OCI-LY3 (cell line): ENCODE measurements at regions not wholly inside any gene's neighbourhood (a gene's known extent, or its start where the extent isn't known, plus 50 kb on each side); places are given as distances from the start of the nearest gene placed in this dataset.

Experiments used
- H2AFZ ChIP-seq: fragments of 200-600, 300-600 bp; shearing (Covaris generic); 2 replicates; pipeline ENCODE4 v1.6.0; 2014; ENCODE audit warnings: antibody characterized with exemption, low read depth, low read length
- H3K27ac ChIP-seq: fragments of 200-600, 300-600 bp; sonication (generic); 2 replicates; pipeline ENCODE4 v1.5.1; 2014; ENCODE audit warnings: mild to moderate bottlenecking, low read length, moderate library complexity, mixed read lengths
- H3K27me3 ChIP-seq: fragments of 200-600, 300-600 bp; sonication (generic); 2 replicates; pipeline ENCODE4 v1.6.1; 2014; ENCODE audit warnings: low read depth, low read length, mixed read lengths
- H3K36me3 ChIP-seq: fragments of 200-600, 300-600 bp; sonication (generic); replicated peaks from 2 replicates; pipeline ENCODE3; 2014; ENCODE audit warnings: low read depth, low read length, mixed read lengths
- H3K4me1 ChIP-seq: fragments of 300-600, 200-600 bp; sonication (generic); 2 replicates; pipeline ENCODE4 v1.6.1; 2014; ENCODE audit warnings: low read length, mixed read lengths
- H3K4me2 ChIP-seq: fragments of 200-600, 300-600 bp; sonication (generic); 2 replicates; pipeline ENCODE4 v1.6.1; 2014; ENCODE audit warnings: low read length, mixed read lengths
- H3K4me3 ChIP-seq: fragments of 300-600, 200-600 bp; sonication (generic); 2 replicates; pipeline ENCODE4 v1.5.1; 2014; ENCODE audit warnings: antibody characterized with exemption, mild to moderate bottlenecking, low read length, moderate library complexity
- H3K79me2 ChIP-seq: fragments of 300-600, 200-600 bp; shearing (Covaris generic); 2 replicates; pipeline ENCODE4 v1.6.1; 2014; ENCODE audit warnings: mild to moderate bottlenecking, low read length, mixed read lengths
- H3K9ac ChIP-seq: fragments of 300-600, 200-600 bp; shearing (Covaris generic); 2 replicates; pipeline ENCODE4 v1.6.0; 2014; ENCODE audit warnings: mild to moderate bottlenecking, low read length, moderate library complexity
- H3K9me3 ChIP-seq: fragments of 200-600, 300-600 bp; shearing (Covaris generic); 2 replicates; pipeline ENCODE4 v1.6.1; 2014; ENCODE audit warnings: low read length, mixed read lengths; ENCODE audit not compliant: insufficient read depth
- H4K20me1 ChIP-seq: fragments of 200-600, 300-600 bp; sonication (generic); 2 replicates; pipeline ENCODE4 v1.6.1; 2016; ENCODE audit warnings: low read length, mixed read lengths; ENCODE audit not compliant: insufficient read depth
- CTCF ChIP-seq: fragments of 200-600, 300-600 bp; sonication (generic); IDR thresholded peaks from 2 replicates; pipeline ENCODE4 v1.5.1; 2014; ENCODE audit warnings: antibody characterized with exemption, low read length, low read depth
- EZH2phosphoT487 ChIP-seq: fragments of 200-600 bp; shearing (Covaris generic); IDR thresholded peaks from 2 replicates; pipeline ENCODE4 v1.6.1; 2018; ENCODE audit warnings: antibody characterized with exemption, mixed run types, low read depth

GRCh38 chr18:76102626-76103025, 392.4 kb downstream of the ZNF516 start:
- no peaks in the 10 kb centered on the region for H4K20me1 ChIP-seq
- no peaks in the 10 kb centered on the region for H3K9me3 ChIP-seq
- no peak overlapping the region for H3K27ac ChIP-seq
- no peaks in the 10 kb centered on the region for H3K27me3 ChIP-seq
- no peaks in the 10 kb centered on the region for H3K79me2 ChIP-seq
- no peak overlapping the region for H3K4me3 ChIP-seq
- no peaks in the 10 kb centered on the region for H3K4me1 ChIP-seq
- H3K9ac ChIP-seq: no peak overlapping the region
- no peaks in the 10 kb centered on the region for H3K36me3 ChIP-seq
- no peak overlapping the region for H3K4me2 ChIP-seq
- TF ChIP-seq CTCF (no peak), EZH2phosphoT487 (no peak)
- H2AFZ ChIP-seq: no peak overlapping the region

GRCh38 chr18:76102156-76102555, 392.9 kb downstream of the ZNF516 start:
- no peaks in the 10 kb centered on the region for H4K20me1 ChIP-seq
- H3K27ac ChIP-seq: no peak overlapping the region
- no peak overlapping the region for H2AFZ ChIP-seq
- no peaks in the 10 kb centered on the region for H3K4me1 ChIP-seq
- TF ChIP-seq EZH2phosphoT487 (no peak), CTCF (no peak)
- no peak overlapping the region for H3K4me3 ChIP-seq
- no peaks in the 10 kb centered on the region for H3K79me2 ChIP-seq
- H3K9ac ChIP-seq: no peak overlapping the region
- no peaks in the 10 kb centered on the region for H3K27me3 ChIP-seq
- H3K4me2 ChIP-seq: no peak overlapping the region
- no peaks in the 10 kb centered on the region for H3K36me3 ChIP-seq
- no peaks in the 10 kb centered on the region for H3K9me3 ChIP-seq

GRCh38 chr18:76099931-76100457, 395.0 kb downstream of the ZNF516 start:
- no peaks in the 10 kb centered on the region for H4K20me1 ChIP-seq
- TF ChIP-seq EZH2phosphoT487 (no peak), CTCF (no peak)

GRCh38 chr18:76098674-76099411, 396.2 kb downstream of the ZNF516 start:
- no peaks in the 10 kb centered on the region for H3K79me2 ChIP-seq
- no peak overlapping the region for H3K9ac ChIP-seq
- H3K36me3 ChIP-seq: no peaks in the 10 kb centered on the region
- H3K27me3 ChIP-seq: no peaks in the 10 kb centered on the region
- no peak for TF ChIP-seq CTCF
- no peak overlapping the region for H3K27ac ChIP-seq
- H3K4me2 ChIP-seq: no peak overlapping the region
- H3K4me1 ChIP-seq: no peaks in the 10 kb centered on the region
- H2AFZ ChIP-seq: no peak overlapping the region
- no peaks in the 10 kb centered on the region for H4K20me1 ChIP-seq
- peaks cover 5% of the 10 kb centered on the region; the same call in 1 of the 2 replicates for H3K9me3 ChIP-seq
- no peak overlapping the region for H3K4me3 ChIP-seq

More at GRCh38 chr18:76099931-76100457, 395.0 kb downstream of the ZNF516 start:
- no peaks in the 10 kb centered on the region for H3K9me3 ChIP-seq
- H3K79me2 ChIP-seq: no peaks in the 10 kb centered on the region
- H3K27me3 ChIP-seq: no peaks in the 10 kb centered on the region
- no peak overlapping the region for H3K4me2 ChIP-seq
- no peak overlapping the region for H2AFZ ChIP-seq
- H3K4me3 ChIP-seq: no peak overlapping the region
- H3K27ac ChIP-seq: no peak overlapping the region
- H3K9ac ChIP-seq: no peak overlapping the region
- H3K36me3 ChIP-seq: no peaks in the 10 kb centered on the region
- H3K4me1 ChIP-seq: no peaks in the 10 kb centered on the region
